K562 (cell line): ENCODE measurements at regions not wholly inside any gene's neighbourhood (a gene's known extent, or its start where the extent isn't known, plus 50 kb on each side); places are given as distances from the start of the nearest gene placed in this dataset.

Experiments used
- AFF1 ChIP-seq, 2 experiments: fragments of 450-650 bp; IDR thresholded peaks; 2 replicates each; pipeline ENCODE4 v1.6.1; 2018; ENCODE audit warnings: mild to moderate bottlenecking in 2 of 2, low read depth in 1 of 2; ENCODE audit not compliant: partially characterized antibody in 2 of 2
- EHMT2 ChIP-seq: fragments of 450-650 bp; IDR thresholded peaks from 2 replicates; pipeline ENCODE4 v1.6.1; 2018; ENCODE audit warnings: antibody characterized with exemption
- FOXK2 ChIP-seq, 2 experiments: fragments of 450-650 bp; IDR thresholded peaks in 1 of 2; conservative IDR thresholded peaks in 1 of 2; 2 replicates each; pipeline ENCODE4 v1.6.1; 2016; ENCODE audit warnings: low read depth in 2 of 2, mild to moderate bottlenecking in 1 of 2
- HDAC6 ChIP-seq: IDR thresholded peaks from 2 replicates; pipeline ENCODE4 v1.6.1; 2012; ENCODE audit warnings: low read depth, mild to moderate bottlenecking, control low read depth, inconsistent platforms, low read length, moderate library complexity
- HMGXB4 ChIP-seq: sonication (generic); formaldehyde crosslinking; IDR thresholded peaks from 2 replicates; pipeline ENCODE4 v1.8.1; 2023; ENCODE audit warnings: mild to moderate bottlenecking, missing genetic modification reagents
- MAFK ChIP-seq: IDR thresholded peaks from 2 replicates; pipeline ENCODE4 v1.6.1; 2011; ENCODE audit warnings: low read length, improper control_type of control experiment
- MEIS2 ChIP-seq: fragments of 450-650 bp; IDR thresholded peaks from 2 replicates; pipeline ENCODE4 v1.6.1; 2014; ENCODE audit warnings: mild to moderate bottlenecking; ENCODE audit not compliant: partially characterized antibody
- NONO ChIP-seq, 2 experiments: fragments of 200-400 bp in 1 of 2; fragments of 450-650 bp in 1 of 2; formaldehyde crosslinking in 1 of 2; IDR thresholded peaks; 2 replicates each; pipeline ENCODE4 v1.6.1; 2017; ENCODE audit warnings: low read depth in 2 of 2, mild to moderate bottlenecking in 2 of 2, moderate library complexity in 2 of 2, low read length in 1 of 2
- NR2F6 ChIP-seq: fragments of 450-650 bp; formaldehyde crosslinking; IDR thresholded peaks from 2 replicates; pipeline ENCODE4 v1.4.0; 2020; ENCODE audit warnings: mild to moderate bottlenecking
- NRF1 ChIP-seq, 2 experiments: fragments of 450-650 bp; IDR thresholded peaks in 1 of 2; conservative IDR thresholded peaks in 1 of 2; 2 replicates each; pipeline ENCODE4 v1.6.1; 2014; ENCODE audit warnings: mild to moderate bottlenecking in 2 of 2
- PKNOX1 ChIP-seq: fragments of 450-650 bp; IDR thresholded peaks from 2 replicates; pipeline ENCODE4 v1.6.1; 2016
- POLR2A ChIP-seq: fragments of 450-650 bp; conservative IDR thresholded peaks from 2 replicates; pipeline ENCODE4 v1.6.1; 2016
- POLR2AphosphoS5 ChIP-seq: IDR thresholded peaks from 2 replicates; pipeline ENCODE4 v1.6.1; 2011; ENCODE audit warnings: mild to moderate bottlenecking, low read depth, low read length, moderate library complexity; ENCODE audit not compliant: control insufficient read depth, insufficient read depth
- SIN3B ChIP-seq: fragments of 450-650 bp; IDR thresholded peaks from 2 replicates; pipeline ENCODE4 v1.6.1; 2017; ENCODE audit warnings: low read depth, mild to moderate bottlenecking, moderate library complexity
- SLC30A9 ChIP-seq: fragments of 250-450 bp; sonication (Bioruptor Pico); IDR thresholded peaks from 2 replicates; pipeline ENCODE4 v1.8.0; 2022; ENCODE audit warnings: mild to moderate bottlenecking, moderate library complexity
- TAL1 ChIP-seq: fragments of 450-650 bp; IDR thresholded peaks from 2 replicates; pipeline ENCODE4 v1.6.1; 2016; ENCODE audit warnings: mild to moderate bottlenecking
- TFAP4 ChIP-seq: sonication (generic); formaldehyde crosslinking; IDR thresholded peaks from 2 replicates; pipeline ENCODE4 v1.8.0; 2022; ENCODE audit warnings: missing genetic modification reagents, mild to moderate bottlenecking, moderate library complexity, borderline replicate concordance
- TRIM24 ChIP-seq, 2 experiments: fragments of 450-650 bp; IDR thresholded peaks; 2 replicates each; pipeline ENCODE4 v1.6.1; 2016
- ZBTB1 ChIP-seq: sonication (generic); formaldehyde crosslinking; IDR thresholded peaks from 2 replicates; pipeline ENCODE4 v1.8.1; 2023; ENCODE audit warnings: missing genetic modification reagents, low read depth, mild to moderate bottlenecking, borderline replicate concordance
- ZBTB43 ChIP-seq: sonication (generic); formaldehyde crosslinking; IDR thresholded peaks from 2 replicates; pipeline ENCODE4 v1.8.0; 2023; ENCODE audit warnings: mild to moderate bottlenecking, missing genetic modification reagents

- TF ChIP-seq FOXK2 (conservative IDR thresholded peaks at IDR 0.05 in 1 of 2, IDR thresholded peaks at IDR 0.05 in 1 of 2; ENCODE audit: low read depth in 2 of 2), result peak; percentile 50 to 62; a peak in 3 of 4 replicates
- peak; percentile 78 for TF ChIP-seq TAL1
- 0 out of 2 replicates have a peak, but pooled peaks have one; percentile 44 for TF ChIP-seq EHMT2
- no peak for TF ChIP-seq HMGXB4
- no peak for TF ChIP-seq NR2F6
- no peak for TF ChIP-seq AFF1 (IDR thresholded peaks at IDR 0.05; ENCODE audit: low read depth in 1 of 2, partially characterized antibody in 2 of 2)
- no peak for TF ChIP-seq NRF1 (conservative IDR thresholded peaks at IDR 0.05 in 1 of 2, IDR thresholded peaks at IDR 0.05 in 1 of 2)
- no peak for TF ChIP-seq NONO (IDR thresholded peaks at IDR 0.05; ENCODE audit: low read depth in 2 of 2, low read length in 1 of 2)
- no peak for TF ChIP-seq HDAC6
- peak; percentile 79 for TF ChIP-seq TFAP4 (CRISPR knock-in tag)
- no peak for TF ChIP-seq SLC30A9 (CRISPR knock-in tag)
- TF ChIP-seq POLR2AphosphoS5, result peak; percentile 66; the same call in 1 of the 2 replicates
- TF ChIP-seq MAFK, result peak; percentile 64
- TF ChIP-seq TRIM24 (IDR thresholded peaks at IDR 0.05), result peak; percentile 27 to 50; a peak in 1 of 4 replicates
- TF ChIP-seq MEIS2, result peak; percentile 34
- TF ChIP-seq SIN3B, result no peak
- TF ChIP-seq POLR2A, result no peak
- peak; percentile 33 for TF ChIP-seq PKNOX1
- TF ChIP-seq ZBTB1 (CRISPR knock-in tag), result no peak
- TF ChIP-seq ZBTB43 (CRISPR knock-in tag), result no peak
Observed at GRCh38 chr6:88246654-88247053, 80.5 kb upstream of the CNR1 start (continued).
